Keratinocyte (primary cell): ENCODE measurements at regions not wholly inside any gene's neighbourhood (a gene's known extent, or its start where the extent isn't known, plus 50 kb on each side); places are given as distances from the start of the nearest gene placed in this dataset.
A peak's percentile ranks its signal among the peaks of the same experiment; 100 is the strongest.

Source experiments
- DNase-seq: peaks from one replicate; pipeline ENCODE4 v3.0.0-alpha.2; 2011; ENCODE audit warnings: low read depth, missing footprints, low spot score
- FAIRE-seq: peaks from 2 replicates; lab custom pipeline; 2011; peaks lifted over from hg19 to GRCh38; lab: Jason Lieb, UNC
- H2AFZ ChIP-seq: 2 replicates; pipeline ENCODE4 v1.6.0; 2012; ENCODE audit warnings: low read length, control low read depth, inconsistent platforms; ENCODE audit not compliant: control insufficient read depth
- H3K27ac ChIP-seq: 2 replicates; pipeline ENCODE4 v1.5.1; 2011; ENCODE audit warnings: low read length; ENCODE audit not compliant: control insufficient read depth, insufficient read depth
- H3K27me3 ChIP-seq: 3 replicates; pipeline ENCODE4 v1.6.0; 2011; ENCODE audit warnings: low read length; ENCODE audit not compliant: control insufficient read depth, insufficient read depth; ENCODE audit errors: extremely low read depth
- H3K36me3 ChIP-seq, 2 experiments: 2 replicates in 1 of 2; 3 replicates in 1 of 2; pipeline ENCODE4 v1.5.1; 2011; ENCODE audit warnings: low read length in 2 of 2, mild to moderate bottlenecking in 1 of 2; ENCODE audit not compliant: control insufficient read depth in 2 of 2, insufficient read depth in 2 of 2; ENCODE audit errors: extremely low read depth in 1 of 2
- H3K4me1 ChIP-seq: 3 replicates; pipeline ENCODE4 v1.5.1; 2011; ENCODE audit warnings: low read length; ENCODE audit not compliant: control insufficient read depth, insufficient read depth; ENCODE audit errors: extremely low read depth
- H3K4me2 ChIP-seq: 3 replicates; pipeline ENCODE4 v1.6.0; 2011; ENCODE audit warnings: low read depth, low read length; ENCODE audit not compliant: control insufficient read depth, insufficient read depth; ENCODE audit errors: extremely low read depth
- H3K4me3 ChIP-seq, 3 experiments: fragments of 200-600 bp in 1 of 3; sonication (generic) in 1 of 3; 2 replicates in 2 of 3; 3 replicates in 1 of 3; pipeline ENCODE4 v1.5.1; 2011 to 2016; ENCODE audit warnings: low read length in 3 of 3, mild to moderate bottlenecking in 3 of 3, control low read depth in 2 of 3, inconsistent platforms in 1 of 3, low read depth in 1 of 3, mixed read lengths in 1 of 3, mixed run types in 1 of 3, moderate library complexity in 1 of 3; ENCODE audit not compliant: control insufficient read depth in 2 of 3, insufficient read depth in 2 of 3; ENCODE audit errors: extremely low read depth in 1 of 3
- H3K79me2 ChIP-seq: 2 replicates; pipeline ENCODE4 v1.6.0; 2012; ENCODE audit warnings: low read length; ENCODE audit not compliant: control insufficient read depth, insufficient read depth
- H3K9ac ChIP-seq: 3 replicates; pipeline ENCODE4 v1.6.0; 2011; ENCODE audit warnings: low read length; ENCODE audit not compliant: control insufficient read depth, insufficient read depth; ENCODE audit errors: extremely low read depth
- H3K9me1 ChIP-seq: 3 replicates; pipeline ENCODE4 v1.6.0; 2011; ENCODE audit warnings: low read length; ENCODE audit not compliant: control insufficient read depth, insufficient read depth; ENCODE audit errors: extremely low read depth
- H3K9me3 ChIP-seq: 2 replicates; pipeline ENCODE4 v1.5.1; 2012; ENCODE audit warnings: low read depth, low read length; ENCODE audit not compliant: control insufficient read depth
- H4K20me1 ChIP-seq: 3 replicates; pipeline ENCODE4 v1.6.0; 2011; ENCODE audit warnings: low read length; ENCODE audit not compliant: control insufficient read depth, insufficient read depth; ENCODE audit errors: extremely low read depth
- CTCF ChIP-seq, 3 experiments: IDR thresholded peaks in 1 of 3; conservative IDR thresholded peaks in 1 of 3; optimal IDR thresholded peaks in 1 of 3; 2 replicates in 2 of 3; 3 replicates in 1 of 3; pipeline versions ENCODE3 to v1.5.1; 2011; ENCODE audit warnings: low read length in 3 of 3, mild to moderate bottlenecking in 3 of 3, moderate library complexity in 2 of 3, control low read depth in 1 of 3, inconsistent platforms in 1 of 3; ENCODE audit not compliant: insufficient read depth in 2 of 3; ENCODE audit errors: extremely low read depth in 1 of 3
- EZH2 ChIP-seq: IDR thresholded peaks from one replicate; pipeline ENCODE4 v1.6.1; 2012; ENCODE audit warnings: inconsistent platforms, mild to moderate bottlenecking, low read length, moderate library complexity
- dilution Hi-C: fragments of 300-500 bp; cut with MboI; formaldehyde crosslinking; loops from one replicate; pipeline ENCODE4 v1.7.0; 2020; ENCODE audit warnings: low sequenced_read_pairs; ENCODE audit not compliant: extremely low pct_ligation_motif_present

- no peak overlapping the region for H3K4me3 ChIP-seq
- H2AFZ ChIP-seq: no peak overlapping the region
- H3K27ac ChIP-seq: no peak overlapping the region
- H3K4me2 ChIP-seq: no peak overlapping the region
- no peaks in the 10 kb centered on the region for H3K27me3 ChIP-seq
- H3K9me1 ChIP-seq: no peaks in the 10 kb centered on the region
- H3K9me3 ChIP-seq: no peaks in the 10 kb centered on the region
- dilution Hi-C loops: loop anchor here (10.0 kb wide), 1 partner anchor 203 kb away; no protein-coding TSS in a partner anchor
- DNase-seq (no peak), FAIRE-seq (peak; percentile 88)
- no peaks in the 10 kb centered on the region for H3K79me2 ChIP-seq
- H3K4me1 ChIP-seq: peaks cover 22% of the 10 kb centered on the region
- TF ChIP-seq CTCF (optimal IDR thresholded peaks at IDR 0.05 in 1 of 3, IDR thresholded peaks at IDR 0.05 in 1 of 3, conservative IDR thresholded peaks at IDR 0.05 in 1 of 3; ENCODE audit: extremely low read depth in 1 of 3, insufficient read depth in 2 of 3, low read length in 3 of 3) (no peak), EZH2 (no peak)
- H4K20me1 ChIP-seq: no peaks in the 10 kb centered on the region
- no peaks in the 10 kb centered on the region for H3K36me3 ChIP-seq
- H3K9ac ChIP-seq: no peak overlapping the region
These were observed 81.1 kb upstream of the GRAMD2B start for GRCh38 chr5:126341906-126342630.

- H3K4me2 ChIP-seq: no peak overlapping the region
- H3K36me3 ChIP-seq: no peaks in the 10 kb centered on the region
- H3K79me2 ChIP-seq: no peaks in the 10 kb centered on the region
- DNase-seq (no peak), FAIRE-seq (no peak)
- TF ChIP-seq CTCF (optimal IDR thresholded peaks at IDR 0.05 in 1 of 3, IDR thresholded peaks at IDR 0.05 in 1 of 3, conservative IDR thresholded peaks at IDR 0.05 in 1 of 3; ENCODE audit: extremely low read depth in 1 of 3, insufficient read depth in 2 of 3, low read length in 3 of 3): no peak
- TF ChIP-seq EZH2: no peak
- no peak overlapping the region for H3K9ac ChIP-seq
- no peaks in the 10 kb centered on the region for H3K9me1 ChIP-seq
- no peaks in the 10 kb centered on the region for H3K27me3 ChIP-seq
- H4K20me1 ChIP-seq: no peaks in the 10 kb centered on the region
- peaks cover 17% of the 10 kb centered on the region for H3K4me1 ChIP-seq
- H2AFZ ChIP-seq: no peak overlapping the region
- no peak overlapping the region for H3K4me3 ChIP-seq
- no peaks in the 10 kb centered on the region for H3K9me3 ChIP-seq
- no peak overlapping the region for H3K27ac ChIP-seq
- dilution Hi-C loops: loop anchor here (10.0 kb wide), 1 partner anchor 196 kb away; no protein-coding TSS in a partner anchor
These were observed 74.2 kb upstream of the GRAMD2B start for GRCh38 chr5:126348855-126349635.
